H1 (cell line): ENCODE measurements at regions not wholly inside any gene's neighbourhood (a gene's known extent, or its start where the extent isn't known, plus 50 kb on each side); places are given as distances from the start of the nearest gene placed in this dataset.

Source experiments
- CTCF ChIA-PET: fragments of 300-600 bp; sonication (Branson Sonifier 250); formaldehyde crosslinking; loops from one replicate; lab custom pipeline; 2021; ENCODE audit not compliant: partially characterized antibody; lab: Charles Lee
- POLR2A ChIA-PET: fragments of 300-600 bp; sonication (Branson Sonifier 250); formaldehyde crosslinking; loops from one replicate; lab custom pipeline; 2021; ENCODE audit warnings: inconsistent platforms; ENCODE audit not compliant: partially characterized antibody; lab: Charles Lee
- DNase-seq, 2 experiments: peaks; one replicate each; pipeline versions ENCODE4 v3.0.0 to v3.0.0-alpha.2; 2010 to 2022; ENCODE audit warnings: low spot score in 2 of 2, low read depth in 1 of 2, mixed read lengths in 1 of 2
- FAIRE-seq: peaks from 2 replicates; lab custom pipeline; 2011; peaks lifted over from hg19 to GRCh38; lab: Jason Lieb, UNC
- H2AFZ ChIP-seq: 2 replicates; pipeline ENCODE4 v1.8.1; 2012; ENCODE audit warnings: low read length, inconsistent platforms
- H2AK5ac ChIP-seq: 2 replicates; pipeline ENCODE4 v1.6.1; 2013; ENCODE audit warnings: low read depth, low read length
- H2BK120ac ChIP-seq: replicated peaks from 2 replicates; pipeline ENCODE3; 2013; ENCODE audit warnings: low read depth, low read length, inconsistent platforms
- H2BK12ac ChIP-seq: 2 replicates; pipeline ENCODE4 v1.6.1; 2013; ENCODE audit warnings: low read depth, low read length
- H2BK15ac ChIP-seq: 2 replicates; pipeline ENCODE4 v1.6.1; 2013; ENCODE audit warnings: low read length
- H2BK20ac ChIP-seq: 2 replicates; pipeline ENCODE4 v1.6.1; 2013; ENCODE audit warnings: low read length
- H2BK5ac ChIP-seq: 2 replicates; pipeline ENCODE4 v1.6.1; 2013; ENCODE audit warnings: low read depth, low read length
- H3K14ac ChIP-seq: 2 replicates; pipeline ENCODE4 v1.6.1; 2013; ENCODE audit warnings: inconsistent platforms; ENCODE audit not compliant: insufficient read length
- H3K18ac ChIP-seq: 2 replicates; pipeline ENCODE4 v1.6.1; 2013; ENCODE audit warnings: low read length; ENCODE audit errors: extremely low read depth
- H3K23ac ChIP-seq: 2 replicates; pipeline ENCODE4 v1.6.1; 2013; ENCODE audit warnings: inconsistent platforms; ENCODE audit not compliant: insufficient read length
- H3K23me2 ChIP-seq: 2 replicates; pipeline ENCODE4 v1.6.1; 2013; ENCODE audit warnings: low read depth, low read length
- H3K27ac ChIP-seq: 2 replicates; pipeline ENCODE4 v1.6.1; 2011; ENCODE audit warnings: low read depth, low read length, inconsistent platforms
- H3K27me3 ChIP-seq, 4 experiments: replicated peaks in 1 of 4; 1 replicate in 1 of 4; 2 replicates in 3 of 4; pipeline versions ENCODE4 v1.6.1 to v1.8.1; 2011 to 2013; ENCODE audit warnings: low read length in 3 of 4, mild to moderate bottlenecking in 3 of 4, inconsistent platforms in 2 of 4, mixed read lengths in 2 of 4, moderate library complexity in 1 of 4; ENCODE audit not compliant: control insufficient read depth in 3 of 4, insufficient read depth in 3 of 4; ENCODE audit errors: extremely low read depth in 1 of 4
- H3K36me3 ChIP-seq, 4 experiments: 2 replicates each; pipeline versions ENCODE4 v1.6.1 to v1.8.1; 2011 to 2013; ENCODE audit warnings: mild to moderate bottlenecking in 4 of 4, low read length in 3 of 4, moderate library complexity in 2 of 4, control low read depth in 1 of 4, inconsistent platforms in 1 of 4; ENCODE audit not compliant: insufficient read depth in 4 of 4, control insufficient read depth in 2 of 4
- H3K4ac ChIP-seq: replicated peaks from 2 replicates; pipeline ENCODE3; 2013; ENCODE audit warnings: low read length, low read depth, mixed read lengths, inconsistent platforms; ENCODE audit not compliant: insufficient read length
- H3K4me1 ChIP-seq, 4 experiments: replicated peaks in 1 of 4; 1 replicate in 1 of 4; 2 replicates in 3 of 4; pipeline versions ENCODE4 v1.6.1 to v1.8.1; 2011 to 2013; ENCODE audit warnings: low read length in 3 of 4, inconsistent platforms in 2 of 4, mixed read lengths in 1 of 4; ENCODE audit not compliant: insufficient read depth in 4 of 4, control insufficient read depth in 3 of 4
- H3K4me2 ChIP-seq, 2 experiments: 2 replicates each; pipeline versions ENCODE4 v1.6.1 to v1.8.1; 2011 to 2013; ENCODE audit warnings: low read depth in 2 of 2, low read length in 2 of 2, control low read depth in 1 of 2, inconsistent platforms in 1 of 2, mild to moderate bottlenecking in 1 of 2; ENCODE audit not compliant: insufficient read depth in 1 of 2
- H3K4me3 ChIP-seq, 4 experiments: fragments of 200-600, 300-600 bp in 1 of 4; sonication (generic), shearing (Covaris generic), sonication (Bioruptor Twin) in 1 of 4; 2 replicates each; pipeline versions ENCODE4 v1.5.1 to v1.8.1; 2011 to 2016; ENCODE audit warnings: low read length in 4 of 4, low read depth in 3 of 4, control low read depth in 2 of 4, inconsistent platforms in 2 of 4, mild to moderate bottlenecking in 2 of 4, mixed read lengths in 1 of 4, moderate library complexity in 1 of 4; ENCODE audit not compliant: insufficient read depth in 2 of 4; ENCODE audit errors: extremely low read depth in 1 of 4
- H3K56ac ChIP-seq: replicated peaks from 2 replicates; pipeline ENCODE3; 2013; ENCODE audit warnings: low read depth, mild to moderate bottlenecking, mixed read lengths, low read length, inconsistent platforms; ENCODE audit not compliant: insufficient read length
- H3K79me1 ChIP-seq: 2 replicates; pipeline ENCODE4 v1.6.1; 2013; ENCODE audit warnings: low read depth, low read length, control low read depth
- H3K79me2 ChIP-seq, 2 experiments: 2 replicates each; pipeline versions ENCODE4 v1.6.1 to v1.8.1; 2012 to 2013; ENCODE audit warnings: low read length in 2 of 2, mild to moderate bottlenecking in 2 of 2, inconsistent platforms in 1 of 2; ENCODE audit not compliant: insufficient read depth in 2 of 2, control insufficient read depth in 1 of 2
- H3K9ac ChIP-seq, 4 experiments: replicated peaks in 1 of 4; 1 replicate in 1 of 4; 2 replicates in 3 of 4; pipeline versions ENCODE4 v1.6.1 to v1.8.1; 2011 to 2013; ENCODE audit warnings: low read depth in 3 of 4, low read length in 3 of 4, control low read depth in 2 of 4, mild to moderate bottlenecking in 2 of 4, moderate library complexity in 2 of 4, inconsistent platforms in 1 of 4; ENCODE audit errors: extremely low read depth in 1 of 4
- H3K9me3 ChIP-seq, 2 experiments: 2 replicates each; pipeline versions ENCODE4 v1.6.1 to v1.8.1; 2012 to 2013; ENCODE audit warnings: mild to moderate bottlenecking in 2 of 2, moderate library complexity in 2 of 2, control low read depth in 1 of 2, inconsistent platforms in 1 of 2, low read depth in 1 of 2, low read length in 1 of 2, mixed read lengths in 1 of 2; ENCODE audit not compliant: insufficient read depth in 2 of 2
- H4K20me1 ChIP-seq, 2 experiments: replicated peaks in 1 of 2; 2 replicates each; pipeline versions ENCODE3 to v1.8.1; 2011 to 2013; ENCODE audit warnings: inconsistent platforms in 2 of 2, low read length in 2 of 2, mild to moderate bottlenecking in 1 of 2; ENCODE audit not compliant: insufficient read depth in 2 of 2, control insufficient read depth in 1 of 2
- H4K5ac ChIP-seq: 2 replicates; pipeline ENCODE4 v1.6.1; 2013; ENCODE audit warnings: low read length, low read depth, mixed read lengths, inconsistent platforms; ENCODE audit not compliant: insufficient read length
- H4K8ac ChIP-seq: 2 replicates; pipeline ENCODE4 v1.8.0; 2013; ENCODE audit warnings: mild to moderate bottlenecking, moderate library complexity, low read length, inconsistent platforms; ENCODE audit not compliant: insufficient read depth; ENCODE audit errors: extremely low read depth
- H4K91ac ChIP-seq: replicated peaks from 2 replicates; pipeline ENCODE3; 2013; ENCODE audit warnings: low read length, mixed read lengths, inconsistent platforms; ENCODE audit not compliant: insufficient read length
- CHD1 ChIP-seq: IDR thresholded peaks from 2 replicates; pipeline ENCODE4 v1.6.1; 2012; ENCODE audit warnings: low read depth, low read length, improper control_type of control experiment
- EGR1 ChIP-seq: IDR thresholded peaks from 2 replicates; pipeline ENCODE4 v1.6.1; 2011; ENCODE audit warnings: low read depth, low read length, borderline replicate concordance
- EZH2 ChIP-seq: fragments of 200-600 bp; sonication (generic); IDR thresholded peaks from 2 replicates; pipeline ENCODE4 v1.7.1; 2012; ENCODE audit warnings: low read depth, mild to moderate bottlenecking, moderate library complexity, low read length, inconsistent platforms; ENCODE audit not compliant: severe bottlenecking
- JUN ChIP-seq: IDR thresholded peaks from 2 replicates; pipeline ENCODE4 v1.6.1; 2011; ENCODE audit warnings: low read depth, mild to moderate bottlenecking, improper control_type of control experiment, low read length
- KDM5A ChIP-seq: fragments of 200-600 bp; IDR thresholded peaks from 2 replicates; pipeline ENCODE4 v1.7.1; 2012; ENCODE audit warnings: mild to moderate bottlenecking, low read length, inconsistent platforms, mixed read lengths
- SP4 ChIP-seq: IDR thresholded peaks from 2 replicates; pipeline ENCODE4 v1.6.1; 2012; ENCODE audit warnings: low read length, inconsistent platforms
- TAF1 ChIP-seq: IDR thresholded peaks from 2 replicates; pipeline ENCODE4 v1.6.1; 2011; ENCODE audit warnings: mild to moderate bottlenecking, low read depth, low read length
- TCF12 ChIP-seq: IDR thresholded peaks from 2 replicates; pipeline ENCODE4 v1.6.1; 2011; ENCODE audit warnings: low read depth, mild to moderate bottlenecking, low read length
- YY1 ChIP-seq: IDR thresholded peaks from 2 replicates; pipeline ENCODE4 v1.6.1; 2011; ENCODE audit warnings: low read depth, mild to moderate bottlenecking, low read length
- WGBS, 2 experiments: shearing (Covaris generic) in 1 of 2; methylation state at CpG; one replicate each; pipeline versions ENCODE4 v1.1.6 to v1.1.7; 2013 to 2015; ENCODE audit warnings: low lambda C conversion rate in 2 of 2, mixed read lengths in 2 of 2, inconsistent platforms in 1 of 2, low coverage in 1 of 2, missing lambda C conversion rate in 1 of 2; ENCODE audit not compliant: insufficient replicate concordance in 2 of 2, insufficient coverage in 1 of 2, insufficient read length in 1 of 2; ENCODE audit errors: extremely low coverage in 1 of 2, missing lambda C conversion rate in 1 of 2; 5-methylcytosine and 5-hydroxymethylcytosine counted together
- TF ChIP-seq, protein P1 (sequence below): IDR thresholded peaks from 2 replicates; pipeline ENCODE4 v1.6.1; 2012; ENCODE audit warnings: low read length, inconsistent platforms
- TF ChIP-seq, protein P2 (sequence below): IDR thresholded peaks from 2 replicates; pipeline ENCODE4 v1.6.1; 2012; ENCODE audit warnings: inconsistent platforms
- TF ChIP-seq, protein P3 (sequence below): IDR thresholded peaks from 2 replicates; pipeline ENCODE4 v1.6.1; 2012; ENCODE audit warnings: inconsistent platforms

DNA sequence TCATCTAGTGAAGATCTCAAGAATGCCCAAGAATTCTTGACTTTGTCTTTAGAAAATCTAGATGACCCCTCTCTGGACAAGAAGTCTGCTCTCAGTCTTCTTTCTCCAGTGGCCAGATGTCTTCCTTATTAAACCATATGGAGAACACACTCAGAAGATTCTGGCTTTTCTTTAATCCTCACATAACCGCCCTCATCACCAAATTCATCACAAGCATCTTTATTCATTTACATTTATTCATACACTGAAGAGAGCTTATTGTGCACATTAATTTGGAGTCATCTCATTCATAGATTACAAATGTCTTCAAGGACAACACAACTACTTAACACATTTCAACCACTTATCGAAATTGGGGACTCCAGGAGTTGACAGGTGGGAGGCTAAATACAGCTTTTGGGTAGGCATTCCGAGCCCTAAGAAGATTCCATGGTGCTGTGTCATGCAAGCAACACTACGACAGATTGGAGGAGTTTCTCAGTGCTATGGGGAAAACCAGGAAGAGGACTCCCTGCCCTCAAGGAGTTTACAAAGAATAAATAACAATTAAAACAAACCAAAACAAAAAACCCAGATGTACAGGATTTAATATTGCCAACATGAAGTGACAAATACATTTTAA, 64.8 kb upstream of the LCLAT1 start:
- POLR2A ChIA-PET: no interaction called here
- Histone ChIP-seq H4K8ac (no peak overlapping the region), H2BK120ac (no peak overlapping the region), H2BK15ac (no peak overlapping the region), H3K23ac (no peak overlapping the region), H2BK5ac (no peak overlapping the region), H3K56ac (no peak overlapping the region), H4K91ac (no peak overlapping the region), H2BK12ac (no peak overlapping the region), H4K20me1 (no peaks in the 10 kb centered on the region), H3K14ac (no peak overlapping the region), H3K4ac (no peak overlapping the region), H3K79me2 (no peaks in the 10 kb centered on the region), H3K27ac (no peak overlapping the region), H2AFZ (no peak overlapping the region), H3K4me1 (no peaks in the 10 kb centered on the region), H3K18ac (no peak overlapping the region), H3K9me3 (peaks cover under 1 to 3% of the 10 kb centered on the region in 2 experiments; a peak in 1 of 4 replicates), H4K5ac (no peak overlapping the region), H3K9ac (no peak overlapping the region), H3K79me1 (no peaks in the 10 kb centered on the region), H3K27me3 (no peaks in the 10 kb centered on the region), H2BK20ac (no peak overlapping the region), H2AK5ac (no peak overlapping the region), H3K4me2 (no peak overlapping the region), H3K23me2 (no peaks in the 10 kb centered on the region), H3K36me3 (no peaks in the 10 kb centered on the region), H3K4me3 (no peak overlapping the region)
- CTCF ChIA-PET: interaction anchor here (1.0 to 1.8 kb wide), 4 partner anchors 28 to 479 kb away, joined by 3 to 6 read pairs (median 5); no protein-coding TSS in a partner anchor
- no peak for DNase-seq
- 89 to 100% methylated on average over 1 to 4 of the region's 4 CpGs for WGBS, 2 experiments
- FAIRE-seq: no peak
- TF ChIP-seq SP4 (no peak), KDM5A (no peak), TCF12 (no peak), EGR1 (no peak), EZH2 (no peak), CHD1 (no peak), TAF1 (no peak), JUN (no peak), YY1 (no peak)
- TF ChIP-seq, protein P1, sequence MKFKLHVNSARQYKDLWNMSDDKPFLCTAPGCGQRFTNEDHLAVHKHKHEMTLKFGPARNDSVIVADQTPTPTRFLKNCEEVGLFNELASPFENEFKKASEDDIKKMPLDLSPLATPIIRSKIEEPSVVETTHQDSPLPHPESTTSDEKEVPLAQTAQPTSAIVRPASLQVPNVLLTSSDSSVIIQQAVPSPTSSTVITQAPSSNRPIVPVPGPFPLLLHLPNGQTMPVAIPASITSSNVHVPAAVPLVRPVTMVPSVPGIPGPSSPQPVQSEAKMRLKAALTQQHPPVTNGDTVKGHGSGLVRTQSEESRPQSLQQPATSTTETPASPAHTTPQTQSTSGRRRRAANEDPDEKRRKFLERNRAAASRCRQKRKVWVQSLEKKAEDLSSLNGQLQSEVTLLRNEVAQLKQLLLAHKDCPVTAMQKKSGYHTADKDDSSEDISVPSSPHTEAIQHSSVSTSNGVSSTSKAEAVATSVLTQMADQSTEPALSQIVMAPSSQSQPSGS: no peak
- TF ChIP-seq, protein P2, sequence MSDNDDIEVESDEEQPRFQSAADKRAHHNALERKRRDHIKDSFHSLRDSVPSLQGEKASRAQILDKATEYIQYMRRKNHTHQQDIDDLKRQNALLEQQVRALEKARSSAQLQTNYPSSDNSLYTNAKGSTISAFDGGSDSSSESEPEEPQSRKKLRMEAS: no peak
- TF ChIP-seq, protein P3, sequence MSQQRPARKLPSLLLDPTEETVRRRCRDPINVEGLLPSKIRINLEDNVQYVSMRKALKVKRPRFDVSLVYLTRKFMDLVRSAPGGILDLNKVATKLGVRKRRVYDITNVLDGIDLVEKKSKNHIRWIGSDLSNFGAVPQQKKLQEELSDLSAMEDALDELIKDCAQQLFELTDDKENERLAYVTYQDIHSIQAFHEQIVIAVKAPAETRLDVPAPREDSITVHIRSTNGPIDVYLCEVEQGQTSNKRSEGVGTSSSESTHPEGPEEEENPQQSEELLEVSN: no peak
